HCT116 (cell line): ENCODE measurements at regions not wholly inside any gene's neighbourhood (a gene's known extent, or its start where the extent isn't known, plus 50 kb on each side); places are given as distances from the start of the nearest gene placed in this dataset.

Experiments used
- ATAC-seq: fragments of 200-7000 bp; cut with Tn5 transposase; 2 replicates; pipeline ENCODE4 v1.9.1; 2020; ENCODE audit warnings: mild to moderate bottlenecking, moderate library complexity
- BruUV-seq: library from RNA; stranded (reverse); fragments of 400-500 nt; replicated peaks from 2 replicates; lab custom pipeline; 2021; lab: Mats Ljungman, UMichigan
- CTCF ChIA-PET: fragments of 300-600 bp; sonication (Branson Sonifier 250); formaldehyde crosslinking; loops from one replicate; lab custom pipeline; 2021; ENCODE audit warnings: antibody characterized with exemption; lab: Charles Lee
- POLR2A ChIA-PET: fragments of 300-600, 350-600 bp; sonication (Branson Sonifier 250); formaldehyde crosslinking; loops from one replicate; lab custom pipeline; 2021; ENCODE audit warnings: antibody characterized with exemption; lab: Charles Lee
- RAD21 ChIA-PET, 2 experiments: fragments of 300-600 bp; sonication (Branson Sonifier 250); formaldehyde crosslinking; loops; one replicate each; lab custom pipeline; 2023; ENCODE audit warnings: low total read pairs in 2 of 2; ENCODE audit not compliant: uncharacterized antibody in 2 of 2, unreplicated experiment in 2 of 2, low non-redundant PET in 1 of 2; lab: Charles Lee
- DNase-seq: peaks from one replicate; pipeline ENCODE4 v3.0.0-alpha.2; 2010; ENCODE audit warnings: low read depth, low spot score
- H2AFZ ChIP-seq: fragments of 200-600 bp; shearing (Covaris generic), sonication (generic); 2 replicates; pipeline ENCODE4 v1.6.1; 2017; ENCODE audit warnings: low read depth, mixed run types, mixed read lengths, antibody characterized with exemption, low read length; ENCODE audit not compliant: poor library complexity, severe bottlenecking
- H3K27ac ChIP-seq: 2 replicates; pipeline ENCODE4 v1.5.1; 2012; ENCODE audit warnings: low read depth, low read length
- H3K27me3 ChIP-seq: fragments of 200-600 bp; sonication (generic); 2 replicates; pipeline ENCODE4 v1.6.1; 2016; ENCODE audit warnings: mixed run types, low read length, mixed read lengths; ENCODE audit not compliant: insufficient read depth
- H3K36me3 ChIP-seq, 2 experiments: fragments of 200-500 bp in 1 of 2; fragments of 200-600 bp in 1 of 2; sonication (Bioruptor generic) in 1 of 2; sonication (generic) in 1 of 2; 2 replicates each; pipeline versions ENCODE4 v1.5.1 to v1.6.1; 2014 to 2016; ENCODE audit warnings: low read length in 2 of 2, inconsistent platforms in 1 of 2, mixed read lengths in 1 of 2, mixed run types in 1 of 2; ENCODE audit not compliant: insufficient read depth in 2 of 2, control insufficient read depth in 1 of 2
- H3K4me1 ChIP-seq, 2 experiments: fragments of 200-600 bp in 1 of 2; sonication (generic) in 1 of 2; 2 replicates each; pipeline versions ENCODE4 v1.5.1 to v1.6.1; 2012 to 2017; ENCODE audit warnings: low read length in 2 of 2, inconsistent platforms in 1 of 2, mild to moderate bottlenecking in 1 of 2, mixed read lengths in 1 of 2, mixed run types in 1 of 2, moderate library complexity in 1 of 2; ENCODE audit not compliant: insufficient read depth in 2 of 2, control insufficient read depth in 1 of 2
- H3K4me2 ChIP-seq: fragments of 200-600 bp; sonication (generic); 2 replicates; pipeline ENCODE4 v1.6.1; 2017; ENCODE audit warnings: mixed run types, low read length, mixed read lengths
- H3K4me3 ChIP-seq, 2 experiments: fragments of 200-600 bp in 1 of 2; sonication (generic) in 1 of 2; replicated peaks in 1 of 2; 2 replicates each; pipeline ENCODE4 v1.5.1; 2011 to 2016; ENCODE audit warnings: low read length in 2 of 2, control low read depth in 1 of 2, low read depth in 1 of 2, mild to moderate bottlenecking in 1 of 2, mixed read lengths in 1 of 2, mixed run types in 1 of 2
- H3K79me2 ChIP-seq: fragments of 200-600 bp; sonication (generic); 2 replicates; pipeline ENCODE4 v1.6.1; 2017; ENCODE audit warnings: mild to moderate bottlenecking, mixed run types, low read length, moderate library complexity, mixed read lengths; ENCODE audit not compliant: insufficient read depth
- H3K9ac ChIP-seq: fragments of 200-600 bp; sonication (generic); 2 replicates; pipeline ENCODE4 v1.6.1; 2016; ENCODE audit warnings: low read length, mixed read lengths
- H3K9me2 ChIP-seq: fragments of 200-600 bp; sonication (generic), shearing (Covaris generic); 2 replicates; pipeline ENCODE4 v1.6.1; 2017; ENCODE audit warnings: mixed run types, mild to moderate bottlenecking, moderate library complexity; ENCODE audit not compliant: insufficient read depth
- H3K9me3 ChIP-seq, 2 experiments: fragments of 200-500 bp in 1 of 2; fragments of 200-600 bp in 1 of 2; sonication (Bioruptor generic) in 1 of 2; sonication (generic) in 1 of 2; 2 replicates each; pipeline ENCODE4 v1.6.1; 2014 to 2017; ENCODE audit warnings: low read length in 2 of 2, mixed read lengths in 2 of 2, inconsistent platforms in 1 of 2, low read depth in 1 of 2, mild to moderate bottlenecking in 1 of 2, mixed run types in 1 of 2, moderate library complexity in 1 of 2; ENCODE audit not compliant: control insufficient read depth in 1 of 2, insufficient read depth in 1 of 2
- H4K20me1 ChIP-seq: fragments of 200-600 bp; sonication (generic), shearing (Covaris generic); 2 replicates; pipeline ENCODE4 v1.6.1; 2017; ENCODE audit warnings: mixed run types, mild to moderate bottlenecking, moderate library complexity; ENCODE audit not compliant: insufficient read depth
- EGR1 ChIP-seq: IDR thresholded peaks from 2 replicates; pipeline ENCODE4 v1.6.1; 2012; ENCODE audit warnings: low read depth
- ELF1 ChIP-seq: IDR thresholded peaks from 2 replicates; pipeline ENCODE4 v1.6.1; 2012; ENCODE audit warnings: low read depth, borderline replicate concordance
- FOSL1 ChIP-seq: IDR thresholded peaks from 2 replicates; pipeline ENCODE4 v1.6.1; 2012; ENCODE audit warnings: low read depth
- SP1 ChIP-seq: IDR thresholded peaks from 2 replicates; pipeline ENCODE4 v1.6.1; 2012; ENCODE audit warnings: low read depth
- TCF7L2 ChIP-seq: IDR thresholded peaks from 2 replicates; pipeline ENCODE4 v1.7.0; 2011; ENCODE audit warnings: borderline replicate concordance, inconsistent platforms; ENCODE audit not compliant: insufficient read depth, insufficient read length; ENCODE audit errors: extremely low read depth
- intact Hi-C: fragments of 100-400 bp; cut with micrococcal nuclease; formaldehyde crosslinking; loops from 2 replicates; pipeline ENCODE4 v1.10.0; 2022
- TF ChIP-seq, protein P1 (sequence below): IDR thresholded peaks from 2 replicates; pipeline ENCODE4 v1.6.1; 2012; ENCODE audit warnings: low read depth
- TF ChIP-seq, protein P2 (sequence below): IDR thresholded peaks from 2 replicates; pipeline ENCODE4 v1.6.1; 2011; ENCODE audit warnings: mild to moderate bottlenecking, low read length, moderate library complexity; ENCODE audit not compliant: insufficient replicate concordance; ENCODE audit errors: extremely low read depth

DNA sequence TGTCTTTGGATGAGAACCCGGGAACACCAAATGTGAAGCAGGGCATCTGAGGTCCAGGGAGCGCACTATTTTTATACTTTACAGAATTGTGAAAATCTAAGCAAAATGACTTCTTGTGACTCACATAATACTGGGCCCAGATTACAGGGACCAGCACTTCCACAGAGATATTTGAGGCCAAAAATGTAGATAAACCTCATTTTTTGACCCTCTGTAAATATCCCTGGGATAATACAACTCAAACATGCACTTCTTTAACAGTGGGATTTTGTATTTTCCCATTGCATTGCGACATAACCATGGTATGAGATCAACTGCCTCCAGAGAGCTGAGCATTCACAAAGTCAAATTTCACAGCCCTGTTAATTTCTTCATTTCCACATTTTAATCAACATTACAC lies 289.4 kb upstream of the ADGRL4 start:
- CTCF ChIA-PET: no interaction called here
- intact Hi-C loops: no loop called here

More for the DNA sequence above, 289.4 kb upstream of the ADGRL4 start:
- Histone ChIP-seq H3K4me1 (no peaks in the 10 kb centered on the region), H3K4me3 (no peak overlapping the region), H3K27me3 (no peaks in the 10 kb centered on the region), H3K36me3 (no peaks in the 10 kb centered on the region), H2AFZ (no peak overlapping the region), H3K79me2 (no peaks in the 10 kb centered on the region), H3K27ac (no peak overlapping the region), H3K9me3 (no peaks in the 10 kb centered on the region), H3K4me2 (no peak overlapping the region), H3K9ac (no peak overlapping the region), H4K20me1 (no peaks in the 10 kb centered on the region; the same call in 1 of the 2 replicates), H3K9me2 (no peaks in the 10 kb centered on the region)
- TF ChIP-seq SP1 (no peak), EGR1 (no peak), TCF7L2 (no peak), FOSL1 (no peak), ELF1 (no peak)
- TF ChIP-seq, protein P1, sequence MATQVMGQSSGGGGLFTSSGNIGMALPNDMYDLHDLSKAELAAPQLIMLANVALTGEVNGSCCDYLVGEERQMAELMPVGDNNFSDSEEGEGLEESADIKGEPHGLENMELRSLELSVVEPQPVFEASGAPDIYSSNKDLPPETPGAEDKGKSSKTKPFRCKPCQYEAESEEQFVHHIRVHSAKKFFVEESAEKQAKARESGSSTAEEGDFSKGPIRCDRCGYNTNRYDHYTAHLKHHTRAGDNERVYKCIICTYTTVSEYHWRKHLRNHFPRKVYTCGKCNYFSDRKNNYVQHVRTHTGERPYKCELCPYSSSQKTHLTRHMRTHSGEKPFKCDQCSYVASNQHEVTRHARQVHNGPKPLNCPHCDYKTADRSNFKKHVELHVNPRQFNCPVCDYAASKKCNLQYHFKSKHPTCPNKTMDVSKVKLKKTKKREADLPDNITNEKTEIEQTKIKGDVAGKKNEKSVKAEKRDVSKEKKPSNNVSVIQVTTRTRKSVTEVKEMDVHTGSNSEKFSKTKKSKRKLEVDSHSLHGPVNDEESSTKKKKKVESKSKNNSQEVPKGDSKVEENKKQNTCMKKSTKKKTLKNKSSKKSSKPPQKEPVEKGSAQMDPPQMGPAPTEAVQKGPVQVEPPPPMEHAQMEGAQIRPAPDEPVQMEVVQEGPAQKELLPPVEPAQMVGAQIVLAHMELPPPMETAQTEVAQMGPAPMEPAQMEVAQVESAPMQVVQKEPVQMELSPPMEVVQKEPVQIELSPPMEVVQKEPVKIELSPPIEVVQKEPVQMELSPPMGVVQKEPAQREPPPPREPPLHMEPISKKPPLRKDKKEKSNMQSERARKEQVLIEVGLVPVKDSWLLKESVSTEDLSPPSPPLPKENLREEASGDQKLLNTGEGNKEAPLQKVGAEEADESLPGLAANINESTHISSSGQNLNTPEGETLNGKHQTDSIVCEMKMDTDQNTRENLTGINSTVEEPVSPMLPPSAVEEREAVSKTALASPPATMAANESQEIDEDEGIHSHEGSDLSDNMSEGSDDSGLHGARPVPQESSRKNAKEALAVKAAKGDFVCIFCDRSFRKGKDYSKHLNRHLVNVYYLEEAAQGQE: no peak
- TF ChIP-seq, protein P2, sequence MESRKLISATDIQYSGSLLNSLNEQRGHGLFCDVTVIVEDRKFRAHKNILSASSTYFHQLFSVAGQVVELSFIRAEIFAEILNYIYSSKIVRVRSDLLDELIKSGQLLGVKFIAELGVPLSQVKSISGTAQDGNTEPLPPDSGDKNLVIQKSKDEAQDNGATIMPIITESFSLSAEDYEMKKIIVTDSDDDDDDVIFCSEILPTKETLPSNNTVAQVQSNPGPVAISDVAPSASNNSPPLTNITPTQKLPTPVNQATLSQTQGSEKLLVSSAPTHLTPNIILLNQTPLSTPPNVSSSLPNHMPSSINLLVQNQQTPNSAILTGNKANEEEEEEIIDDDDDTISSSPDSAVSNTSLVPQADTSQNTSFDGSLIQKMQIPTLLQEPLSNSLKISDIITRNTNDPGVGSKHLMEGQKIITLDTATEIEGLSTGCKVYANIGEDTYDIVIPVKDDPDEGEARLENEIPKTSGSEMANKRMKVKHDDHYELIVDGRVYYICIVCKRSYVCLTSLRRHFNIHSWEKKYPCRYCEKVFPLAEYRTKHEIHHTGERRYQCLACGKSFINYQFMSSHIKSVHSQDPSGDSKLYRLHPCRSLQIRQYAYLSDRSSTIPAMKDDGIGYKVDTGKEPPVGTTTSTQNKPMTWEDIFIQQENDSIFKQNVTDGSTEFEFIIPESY: no peak
- no peak for DNase-seq
- ChIA-PET RAD21 (no interaction called here), POLR2A (no interaction called here)
- no peak for ATAC-seq
- no TSS peak for BruUV-seq
